WTC11 (cell line): ENCODE measurements at regions not wholly inside any gene's neighbourhood (a gene's known extent, or its start where the extent isn't known, plus 50 kb on each side); places are given as distances from the start of the nearest gene placed in this dataset.

ENCODE experiments used
- ATAC-seq: fragments of 200-7000 bp; cut with Tn5 transposase; 2 replicates; pipeline ENCODE4 v1.10.0; 2021; ENCODE audit warnings: mild to moderate bottlenecking, moderate library complexity
- CTCF ChIA-PET: fragments of 300-600 bp; sonication (Branson Sonifier 250); formaldehyde crosslinking; loops from one replicate; lab custom pipeline; 2021; ENCODE audit warnings: antibody characterized with exemption; lab: Charles Lee
- POLR2A ChIA-PET: fragments of 350-600 bp; sonication (Branson Sonifier 250); formaldehyde crosslinking; loops from one replicate; lab custom pipeline; 2021; ENCODE audit warnings: antibody characterized with exemption; lab: Charles Lee
- DNase-seq: peaks from one replicate; pipeline ENCODE4 v3.0.0; 2021; ENCODE audit warnings: low spot score
- H3K27ac Mint-ChIP-seq: 2 replicates; pipeline ENCODE4 v1.8.0; 2021; ENCODE audit warnings: mixed read lengths
- H3K27me3 Mint-ChIP-seq: 2 replicates; pipeline ENCODE4 v1.8.0; 2021; ENCODE audit warnings: low read depth, mild to moderate bottlenecking, moderate library complexity, mixed read lengths
- H3K36me3 Mint-ChIP-seq: 2 replicates; pipeline ENCODE4 v1.8.0; 2021; ENCODE audit warnings: mixed read lengths
- H3K4me1 Mint-ChIP-seq: 2 replicates; pipeline ENCODE4 v1.8.0; 2022; ENCODE audit warnings: mixed read lengths
- H3K4me3 Mint-ChIP-seq: 2 replicates; pipeline ENCODE4 v1.8.0; 2021; ENCODE audit warnings: mild to moderate bottlenecking, moderate library complexity, mixed read lengths
- H3K9me3 Mint-ChIP-seq: 2 replicates; pipeline ENCODE4 v1.8.0; 2021; ENCODE audit warnings: mixed read lengths
- AFF4 ChIP-seq: sonication (generic); formaldehyde crosslinking; IDR thresholded peaks from 2 replicates; pipeline ENCODE4 v1.8.1; 2023; ENCODE audit warnings: mild to moderate bottlenecking, missing genetic modification reagents, borderline replicate concordance
- CBFB ChIP-seq: sonication (generic); formaldehyde crosslinking; IDR thresholded peaks from 2 replicates; pipeline ENCODE4 v1.8.1; 2022; ENCODE audit warnings: mild to moderate bottlenecking, low read depth, missing genetic modification reagents
- HMGXB4 ChIP-seq: sonication (generic); formaldehyde crosslinking; IDR thresholded peaks from 2 replicates; pipeline ENCODE4 v1.8.1; 2023; ENCODE audit warnings: mild to moderate bottlenecking, moderate library complexity, missing genetic modification reagents
- IRF2 ChIP-seq: sonication (generic); formaldehyde crosslinking; IDR thresholded peaks from 2 replicates; pipeline ENCODE4 v1.8.0; 2022; ENCODE audit warnings: low read depth, missing genetic modification reagents, borderline replicate concordance
- MLX ChIP-seq: sonication (generic); formaldehyde crosslinking; IDR thresholded peaks from 2 replicates; pipeline ENCODE4 v1.8.1; 2023; ENCODE audit warnings: mild to moderate bottlenecking, missing genetic modification reagents, moderate library complexity
- NR2C2 ChIP-seq: sonication (generic); formaldehyde crosslinking; IDR thresholded peaks from 2 replicates; pipeline ENCODE4 v1.8.0; 2022; ENCODE audit warnings: mild to moderate bottlenecking, missing genetic modification reagents
- NR3C1 ChIP-seq: sonication (generic); formaldehyde crosslinking; conservative IDR thresholded peaks from 2 replicates; pipeline ENCODE4 v1.8.1; 2023; ENCODE audit warnings: low read depth, mild to moderate bottlenecking, missing genetic modification reagents
- OVOL2 ChIP-seq: fragments of 250-450 bp; sonication (Bioruptor Pico); IDR thresholded peaks from 2 replicates; pipeline ENCODE4 v1.9.0; 2021; ENCODE audit warnings: mild to moderate bottlenecking, borderline replicate concordance
- PRRX2 ChIP-seq: fragments of 250-450 bp; sonication (Bioruptor Pico); IDR thresholded peaks from 2 replicates; pipeline ENCODE4 v1.8.0; 2021; ENCODE audit warnings: mild to moderate bottlenecking
- RELA ChIP-seq: sonication (generic); formaldehyde crosslinking; IDR thresholded peaks from 2 replicates; pipeline ENCODE4 v1.8.1; 2022; ENCODE audit warnings: missing genetic modification reagents, mild to moderate bottlenecking, borderline replicate concordance
- SP1 ChIP-seq: sonication (generic); formaldehyde crosslinking; conservative IDR thresholded peaks from 2 replicates; pipeline ENCODE4 v1.8.1; 2022; ENCODE audit warnings: missing genetic modification reagents
- TCF7 ChIP-seq: sonication (generic); formaldehyde crosslinking; IDR thresholded peaks from 2 replicates; pipeline ENCODE4 v1.8.0; 2022; ENCODE audit warnings: mild to moderate bottlenecking, low read depth, missing genetic modification reagents, moderate library complexity
- TP53 ChIP-seq: sonication (generic); formaldehyde crosslinking; IDR thresholded peaks from 2 replicates; pipeline ENCODE4 v1.8.1; 2023; ENCODE audit warnings: mild to moderate bottlenecking, missing genetic modification reagents
- USF2 ChIP-seq: sonication (generic); formaldehyde crosslinking; IDR thresholded peaks from 2 replicates; pipeline ENCODE4 v1.8.1; 2023; ENCODE audit warnings: mild to moderate bottlenecking, missing genetic modification reagents, moderate library complexity
- ZNF138 ChIP-seq: sonication (generic); formaldehyde crosslinking; conservative IDR thresholded peaks from 2 replicates; pipeline ENCODE4 v1.8.1; 2022; ENCODE audit warnings: mild to moderate bottlenecking, moderate library complexity, missing genetic modification reagents
- ZNF219 ChIP-seq: sonication (generic); formaldehyde crosslinking; IDR thresholded peaks from 2 replicates; pipeline ENCODE4 v1.8.0; 2023; ENCODE audit warnings: missing genetic modification reagents, mild to moderate bottlenecking, borderline replicate concordance
- ZNF671 ChIP-seq: fragments of 250-450 bp; sonication (Bioruptor Pico); IDR thresholded peaks from 2 replicates; pipeline ENCODE4 v1.8.0; 2021; ENCODE audit warnings: mild to moderate bottlenecking
- TF ChIP-seq, protein P1 (sequence below): fragments of 200-600 bp; IDR thresholded peaks from 2 replicates; pipeline ENCODE4 v1.8.0; 2022; ENCODE audit warnings: antibody characterized with exemption
- TF ChIP-seq, protein P2 (sequence below): fragments of 250-450 bp; sonication (Bioruptor Pico); conservative IDR thresholded peaks from 2 replicates; pipeline ENCODE4 v1.9.0; 2021; ENCODE audit warnings: mild to moderate bottlenecking
- TF ChIP-seq, protein P3 (sequence below): fragments of 250-450 bp; sonication (Bioruptor Pico); IDR thresholded peaks from 2 replicates; pipeline ENCODE4 v1.9.0; 2021; ENCODE audit warnings: mild to moderate bottlenecking

- TF ChIP-seq, protein P1, sequence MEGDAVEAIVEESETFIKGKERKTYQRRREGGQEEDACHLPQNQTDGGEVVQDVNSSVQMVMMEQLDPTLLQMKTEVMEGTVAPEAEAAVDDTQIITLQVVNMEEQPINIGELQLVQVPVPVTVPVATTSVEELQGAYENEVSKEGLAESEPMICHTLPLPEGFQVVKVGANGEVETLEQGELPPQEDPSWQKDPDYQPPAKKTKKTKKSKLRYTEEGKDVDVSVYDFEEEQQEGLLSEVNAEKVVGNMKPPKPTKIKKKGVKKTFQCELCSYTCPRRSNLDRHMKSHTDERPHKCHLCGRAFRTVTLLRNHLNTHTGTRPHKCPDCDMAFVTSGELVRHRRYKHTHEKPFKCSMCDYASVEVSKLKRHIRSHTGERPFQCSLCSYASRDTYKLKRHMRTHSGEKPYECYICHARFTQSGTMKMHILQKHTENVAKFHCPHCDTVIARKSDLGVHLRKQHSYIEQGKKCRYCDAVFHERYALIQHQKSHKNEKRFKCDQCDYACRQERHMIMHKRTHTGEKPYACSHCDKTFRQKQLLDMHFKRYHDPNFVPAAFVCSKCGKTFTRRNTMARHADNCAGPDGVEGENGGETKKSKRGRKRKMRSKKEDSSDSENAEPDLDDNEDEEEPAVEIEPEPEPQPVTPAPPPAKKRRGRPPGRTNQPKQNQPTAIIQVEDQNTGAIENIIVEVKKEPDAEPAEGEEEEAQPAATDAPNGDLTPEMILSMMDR: no peak
- TF ChIP-seq MLX (no peak), ZNF671 (CRISPR knock-in tag) (no peak), NR2C2 (CRISPR knock-in tag) (no peak), TCF7 (CRISPR knock-in tag) (no peak)
- TF ChIP-seq, protein P2, sequence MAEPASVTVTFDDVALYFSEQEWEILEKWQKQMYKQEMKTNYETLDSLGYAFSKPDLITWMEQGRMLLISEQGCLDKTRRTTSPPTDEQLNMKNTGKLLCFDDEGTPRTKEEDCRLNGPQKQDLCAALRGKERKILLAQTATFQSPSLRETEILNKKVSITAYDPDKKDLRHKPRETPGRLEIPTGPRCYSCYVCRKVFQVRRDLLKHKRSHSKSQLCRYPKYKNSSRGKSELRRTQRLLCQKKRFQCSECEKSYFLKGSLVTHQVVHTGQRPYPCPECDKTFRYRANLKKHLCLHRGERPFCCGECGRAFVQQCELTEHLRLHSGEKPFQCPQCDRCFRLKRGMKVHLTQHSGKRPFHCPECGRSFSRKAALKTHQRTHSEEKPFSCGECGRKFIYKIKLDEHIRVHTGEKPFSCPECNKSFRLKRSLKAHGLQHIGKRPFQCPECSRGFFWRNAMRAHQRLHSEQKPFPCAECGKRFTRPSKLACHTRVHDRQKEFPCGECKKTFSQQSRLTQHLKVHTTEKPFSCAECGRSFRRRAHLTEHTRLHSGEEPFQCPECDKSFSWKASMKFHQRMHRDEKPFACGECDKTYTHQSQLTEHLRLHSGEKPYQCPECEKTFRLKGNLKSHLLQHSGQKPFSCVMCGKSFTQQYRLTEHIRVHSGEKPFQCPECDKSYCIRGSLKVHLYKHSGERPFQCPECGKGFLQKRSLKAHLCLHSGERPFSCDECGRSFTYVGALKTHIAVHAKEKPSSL: no peak
Observed at GRCh38 chrX:95797344-95797743, 887.3 kb upstream of the DIAPH2 start (continued).

GRCh38 chrX:95823796-95824195 lies 860.8 kb upstream of the DIAPH2 start:
- ATAC-seq (no peak), DNase-seq (no peak)
- no peak overlapping the region for H3K27ac Mint-ChIP-seq
- H3K9me3 Mint-ChIP-seq: no peaks in the 10 kb centered on the region
- ChIA-PET POLR2A (no interaction called here), CTCF (no interaction called here)
- H3K4me3 Mint-ChIP-seq: no peak overlapping the region
- H3K27me3 Mint-ChIP-seq: no peaks in the 10 kb centered on the region
- no peaks in the 10 kb centered on the region for H3K4me1 Mint-ChIP-seq
- no peaks in the 10 kb centered on the region for H3K36me3 Mint-ChIP-seq
- TF ChIP-seq TP53 (no peak), OVOL2 (CRISPR knock-in tag) (no peak), USF2 (no peak), RELA (CRISPR knock-in tag) (no peak), IRF2 (no peak), PRRX2 (CRISPR knock-in tag) (no peak), HMGXB4 (no peak), SP1 (CRISPR knock-in tag) (no peak), NR2C2 (CRISPR knock-in tag) (no peak), ZNF219 (no peak), AFF4 (CRISPR knock-in tag) (no peak), CBFB (no peak), NR3C1 (CRISPR knock-in tag) (no peak), ZNF138 (CRISPR knock-in tag) (no peak)
- TF ChIP-seq, protein P3, sequence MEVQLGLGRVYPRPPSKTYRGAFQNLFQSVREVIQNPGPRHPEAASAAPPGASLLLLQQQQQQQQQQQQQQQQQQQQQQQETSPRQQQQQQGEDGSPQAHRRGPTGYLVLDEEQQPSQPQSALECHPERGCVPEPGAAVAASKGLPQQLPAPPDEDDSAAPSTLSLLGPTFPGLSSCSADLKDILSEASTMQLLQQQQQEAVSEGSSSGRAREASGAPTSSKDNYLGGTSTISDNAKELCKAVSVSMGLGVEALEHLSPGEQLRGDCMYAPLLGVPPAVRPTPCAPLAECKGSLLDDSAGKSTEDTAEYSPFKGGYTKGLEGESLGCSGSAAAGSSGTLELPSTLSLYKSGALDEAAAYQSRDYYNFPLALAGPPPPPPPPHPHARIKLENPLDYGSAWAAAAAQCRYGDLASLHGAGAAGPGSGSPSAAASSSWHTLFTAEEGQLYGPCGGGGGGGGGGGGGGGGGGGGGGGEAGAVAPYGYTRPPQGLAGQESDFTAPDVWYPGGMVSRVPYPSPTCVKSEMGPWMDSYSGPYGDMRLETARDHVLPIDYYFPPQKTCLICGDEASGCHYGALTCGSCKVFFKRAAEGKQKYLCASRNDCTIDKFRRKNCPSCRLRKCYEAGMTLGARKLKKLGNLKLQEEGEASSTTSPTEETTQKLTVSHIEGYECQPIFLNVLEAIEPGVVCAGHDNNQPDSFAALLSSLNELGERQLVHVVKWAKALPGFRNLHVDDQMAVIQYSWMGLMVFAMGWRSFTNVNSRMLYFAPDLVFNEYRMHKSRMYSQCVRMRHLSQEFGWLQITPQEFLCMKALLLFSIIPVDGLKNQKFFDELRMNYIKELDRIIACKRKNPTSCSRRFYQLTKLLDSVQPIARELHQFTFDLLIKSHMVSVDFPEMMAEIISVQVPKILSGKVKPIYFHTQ: no peak
- TF ChIP-seq, protein P1: no peak
